SK-N-SH (cell line): ENCODE measurements at regions not wholly inside any gene's neighbourhood (a gene's known extent, or its start where the extent isn't known, plus 50 kb on each side); places are given as distances from the start of the nearest gene placed in this dataset.

Source experiments
- CTCF ChIA-PET: fragments of 300-600, 350-600 bp; formaldehyde crosslinking; extraction: SDS; loops from one replicate; lab custom pipeline; 2021; lab: Yijun Ruan, JAX
- POLR2A ChIA-PET: fragments of 350-600 bp; sonication (Branson Sonifier 250); formaldehyde crosslinking; extraction: SDS; loops from one replicate; lab custom pipeline; 2020; ENCODE audit warnings: antibody characterized with exemption, inconsistent platforms; lab: Yijun Ruan, JAX
- DNase-seq: peaks from one replicate; pipeline ENCODE4 v3.0.0; 2012
- H2AFZ ChIP-seq: fragments of 200-600 bp; sonication (generic); 2 replicates; pipeline ENCODE4 v1.8.1; 2016; ENCODE audit warnings: antibody characterized with exemption, mild to moderate bottlenecking, low read depth
- H3F3A ChIP-seq: fragments of 200-600 bp; sonication (generic); replicated peaks from 2 replicates; pipeline ENCODE3; 2016; ENCODE audit warnings: antibody characterized with exemption, mild to moderate bottlenecking; ENCODE audit not compliant: insufficient read depth
- H3K27ac ChIP-seq, 2 experiments: fragments of 200-500 bp in 1 of 2; fragments of 200-600 bp in 1 of 2; sonication (Bioruptor generic) in 1 of 2; sonication (generic), shearing (Covaris generic) in 1 of 2; 2 replicates each; pipeline versions ENCODE4 v1.5.1 to v1.6.1; 2014 to 2016; ENCODE audit warnings: low read depth in 2 of 2, inconsistent platforms in 1 of 2, low read length in 1 of 2, mild to moderate bottlenecking in 1 of 2, mixed read lengths in 1 of 2
- H3K27me3 ChIP-seq: fragments of 200-600 bp; sonication (generic), shearing (Covaris generic); 2 replicates; pipeline ENCODE4 v1.6.1; 2016; ENCODE audit warnings: mixed run types; ENCODE audit not compliant: insufficient read depth
- H3K36me3 ChIP-seq, 2 experiments: fragments of 200-500 bp in 1 of 2; fragments of 200-600 bp in 1 of 2; sonication (Bioruptor generic) in 1 of 2; sonication (generic) in 1 of 2; replicated peaks in 1 of 2; 2 replicates each; pipeline versions ENCODE3 to v1.5.1; 2014 to 2016; ENCODE audit warnings: low read length in 1 of 2, mild to moderate bottlenecking in 1 of 2; ENCODE audit not compliant: insufficient read depth in 2 of 2, control insufficient read depth in 1 of 2
- H3K4me1 ChIP-seq, 2 experiments: fragments of 200-500 bp in 1 of 2; fragments of 200-600 bp in 1 of 2; sonication (Bioruptor generic) in 1 of 2; sonication (generic), shearing (Covaris generic) in 1 of 2; 2 replicates each; pipeline versions ENCODE4 v1.5.1 to v1.6.1; 2014 to 2016; ENCODE audit warnings: low read depth in 1 of 2, low read length in 1 of 2, mixed run types in 1 of 2; ENCODE audit not compliant: insufficient read depth in 2 of 2, control insufficient read depth in 1 of 2
- H3K4me2 ChIP-seq: fragments of 200-600 bp; sonication (generic), shearing (Covaris generic); 2 replicates; pipeline ENCODE4 v1.6.1; 2017; ENCODE audit warnings: mixed run types
- H3K4me3 ChIP-seq, 2 experiments: fragments of 200-500 bp in 1 of 2; fragments of 200-600 bp in 1 of 2; sonication (Bioruptor generic) in 1 of 2; sonication (generic), shearing (Covaris generic) in 1 of 2; 2 replicates each; pipeline versions ENCODE4 v1.5.1 to v1.8.1; 2014 to 2016; ENCODE audit warnings: low read depth in 2 of 2, inconsistent platforms in 1 of 2, low read length in 1 of 2, mild to moderate bottlenecking in 1 of 2, mixed read lengths in 1 of 2, moderate library complexity in 1 of 2
- H3K79me2 ChIP-seq: fragments of 200-600 bp; sonication (generic); 2 replicates; pipeline ENCODE4 v1.8.1; 2017; ENCODE audit warnings: mild to moderate bottlenecking; ENCODE audit not compliant: insufficient read depth
- H3K9ac ChIP-seq: fragments of 200-600 bp; sonication (generic); 2 replicates; pipeline ENCODE4 v1.6.1; 2017; ENCODE audit warnings: mixed run types
- H3K9me2 ChIP-seq: fragments of 200-600 bp; sonication (generic); 2 replicates; pipeline ENCODE4 v1.6.1; 2017; ENCODE audit warnings: mixed run types
- H3K9me3 ChIP-seq: fragments of 200-600 bp; sonication (generic); 2 replicates; pipeline ENCODE4 v1.6.1; 2017; ENCODE audit warnings: mixed run types, mild to moderate bottlenecking, moderate library complexity
- H4K20me1 ChIP-seq: fragments of 200-600 bp; sonication (generic); 2 replicates; pipeline ENCODE4 v1.6.1; 2017; ENCODE audit warnings: mild to moderate bottlenecking, mixed run types; ENCODE audit not compliant: insufficient read depth
- EZH2phosphoT487 ChIP-seq: fragments of 200-600 bp; sonication (generic); IDR thresholded peaks from 2 replicates; pipeline ENCODE4 v1.6.1; 2017; ENCODE audit warnings: low read depth, mixed run types, mild to moderate bottlenecking, antibody characterized with exemption, moderate library complexity, borderline replicate concordance
- FOSL2 ChIP-seq: IDR thresholded peaks from 2 replicates; pipeline ENCODE4 v1.4.0; 2012; ENCODE audit warnings: low read depth, mild to moderate bottlenecking, moderate library complexity, borderline replicate concordance
- FOXJ3 ChIP-seq: sonication (generic); formaldehyde crosslinking; IDR thresholded peaks from 2 replicates; pipeline ENCODE4 v1.5.1; 2020; ENCODE audit warnings: mild to moderate bottlenecking, missing genetic modification reagents
- FOXM1 ChIP-seq: IDR thresholded peaks from 2 replicates; pipeline ENCODE4 v1.4.0; 2012; ENCODE audit warnings: low read depth, mild to moderate bottlenecking
- GATA2 ChIP-seq: sonication (generic); formaldehyde crosslinking; IDR thresholded peaks from 2 replicates; pipeline ENCODE4 v1.5.0; 2020; ENCODE audit warnings: mild to moderate bottlenecking, missing genetic modification reagents
- JUND ChIP-seq: IDR thresholded peaks from 2 replicates; pipeline ENCODE4 v1.4.0; 2012
- MAX ChIP-seq: IDR thresholded peaks from 2 replicates; pipeline ENCODE4 v1.4.0; 2012; ENCODE audit warnings: low read depth
- MEF2A ChIP-seq: IDR thresholded peaks from 2 replicates; pipeline ENCODE4 v1.4.0; 2012; ENCODE audit warnings: low read depth, borderline replicate concordance
- NFIC ChIP-seq: IDR thresholded peaks from 2 replicates; pipeline ENCODE4 v1.4.0; 2012; ENCODE audit warnings: borderline replicate concordance
- NRF1 ChIP-seq: IDR thresholded peaks from 2 replicates; pipeline ENCODE4 v1.6.1; 2012; ENCODE audit warnings: low read depth, mild to moderate bottlenecking, low read length
- POLR2AphosphoS5 ChIP-seq: IDR thresholded peaks from 2 replicates; pipeline ENCODE4 v1.6.1; 2012; ENCODE audit warnings: low read depth, low read length
- RAD21 ChIP-seq: IDR thresholded peaks from 2 replicates; pipeline ENCODE4 v1.6.1; 2012; ENCODE audit warnings: mild to moderate bottlenecking, low read length
- RCOR1 ChIP-seq: fragments of 150-350 bp; IDR thresholded peaks from 2 replicates; pipeline ENCODE4 v1.6.1; 2017; ENCODE audit warnings: antibody characterized with exemption, low read length
- REST ChIP-seq: IDR thresholded peaks from 2 replicates; pipeline ENCODE4 v1.6.1; 2012; ENCODE audit warnings: mild to moderate bottlenecking, low read depth, low read length, moderate library complexity
- SMC3 ChIP-seq: IDR thresholded peaks from 2 replicates; pipeline ENCODE4 v1.6.1; 2012; ENCODE audit warnings: low read depth, low read length, improper control_type of control experiment
- TEAD4 ChIP-seq: IDR thresholded peaks from 2 replicates; pipeline ENCODE4 v1.4.0; 2012; ENCODE audit warnings: mild to moderate bottlenecking, borderline replicate concordance; ENCODE audit not compliant: insufficient read depth
- USF1 ChIP-seq: IDR thresholded peaks from 2 replicates; pipeline ENCODE4 v1.4.0; 2012; ENCODE audit warnings: low read depth, borderline replicate concordance
- YY1 ChIP-seq: IDR thresholded peaks from 2 replicates; pipeline ENCODE4 v1.4.0; 2012; ENCODE audit warnings: low read depth, mild to moderate bottlenecking
- ZBTB33 ChIP-seq: IDR thresholded peaks from 2 replicates; pipeline ENCODE4 v1.4.0; 2012; ENCODE audit warnings: low read depth, borderline replicate concordance
- WGBS: methylation state at CpG from one replicate; pipeline ENCODE4 v1.1.6; 2017; ENCODE audit warnings: low lambda C conversion rate; 5-methylcytosine and 5-hydroxymethylcytosine counted together

GRCh38 chr9:79083621-79084020, 488.1 kb upstream of the TLE4 start:
- no peaks in the 10 kb centered on the region for H3K27me3 ChIP-seq
- no peak overlapping the region for H3K27ac ChIP-seq
- H3K4me3 ChIP-seq = no peak overlapping the region
- no peak overlapping the region for H3K4me2 ChIP-seq
- H3K9me2 ChIP-seq = no peaks in the 10 kb centered on the region
- no peaks in the 10 kb centered on the region; the same call in none of the 2 replicates for H3K9me3 ChIP-seq
- H2AFZ ChIP-seq = no peak overlapping the region
- no peaks in the 10 kb centered on the region for H3K79me2 ChIP-seq
- no peak overlapping the region for H3K9ac ChIP-seq
- POLR2A ChIA-PET = no interaction called here
- no peaks in the 10 kb centered on the region for H3K4me1 ChIP-seq
- TF ChIP-seq JUND = no peak
- TF ChIP-seq POLR2AphosphoS5 = no peak
- TF ChIP-seq RAD21 = no peak
- TF ChIP-seq MAX = no peak
- no peak for TF ChIP-seq USF1
- TF ChIP-seq REST = no peak
- no peak for TF ChIP-seq EZH2phosphoT487
- TF ChIP-seq FOSL2 = no peak
- no peak for TF ChIP-seq FOXJ3 (CRISPR knock-in tag)
- TF ChIP-seq, all 33 proteins: peak for 0
- CTCF ChIA-PET = no interaction called here
- Histone ChIP-seq H4K20me1 (no peaks in the 10 kb centered on the region), H3K36me3 (no peaks in the 10 kb centered on the region), H3F3A (no peaks in the 10 kb centered on the region)
- 82% methylated on average over 3 of the region's 3 CpGs for WGBS
- DNase-seq = no peak

- Histone ChIP-seq H4K20me1 (no peaks in the 10 kb centered on the region), H3K4me1 (no peaks in the 10 kb centered on the region), H3K27ac (no peak overlapping the region), H3K9me2 (no peaks in the 10 kb centered on the region), H2AFZ (no peak overlapping the region), H3K4me2 (no peak overlapping the region), H3K9ac (no peak overlapping the region), H3K27me3 (no peaks in the 10 kb centered on the region), H3K79me2 (no peaks in the 10 kb centered on the region), H3K36me3 (no peaks in the 10 kb centered on the region), H3K4me3 (no peak overlapping the region), H3F3A (no peaks in the 10 kb centered on the region), H3K9me3 (no peaks in the 10 kb centered on the region; the same call in none of the 2 replicates)
- WGBS = 88% methylated on average over 2 of the region's 2 CpGs
- CTCF ChIA-PET = no interaction called here
- POLR2A ChIA-PET = interaction anchor here (0.6 kb wide), 1 partner anchor 28 kb away, joined by 3 read pairs; no protein-coding TSS in a partner anchor
- no peak for DNase-seq
- TF ChIP-seq ZBTB33 = no peak
- TF ChIP-seq GATA2 (CRISPR knock-in tag) = no peak
- no peak for TF ChIP-seq NRF1
- no peak for TF ChIP-seq RAD21
- TF ChIP-seq RCOR1 = no peak
- no peak for TF ChIP-seq MEF2A
- TF ChIP-seq USF1 = no peak
- no peak for TF ChIP-seq NFIC
- TF ChIP-seq YY1 = no peak
- TF ChIP-seq FOXM1 = no peak
- TF ChIP-seq TEAD4 = no peak
- no peak for TF ChIP-seq SMC3
- no peak for TF ChIP-seq POLR2AphosphoS5
Measured at GRCh38 chr9:79087133-79087532, 484.6 kb upstream of the TLE4 start.
